Caco-2 (cell line): ENCODE measurements at regions not wholly inside any gene's neighbourhood (a gene's known extent, or its start where the extent isn't known, plus 50 kb on each side); places are given as distances from the start of the nearest gene placed in this dataset.

ENCODE experiments used
- BruUV-seq: library from RNA; stranded (reverse); fragments of 400-500 nt; replicated peaks from 2 replicates; lab custom pipeline; 2021; lab: Mats Ljungman, UMichigan
- CTCF ChIA-PET: fragments of 300-600 bp; sonication (Branson Sonifier 250); formaldehyde crosslinking; loops from one replicate; lab custom pipeline; 2022; ENCODE audit warnings: antibody characterized with exemption; lab: Charles Lee
- POLR2A ChIA-PET: fragments of 300-600 bp; sonication (Branson Sonifier 250); formaldehyde crosslinking; loops from one replicate; lab custom pipeline; 2022; ENCODE audit warnings: antibody characterized with exemption; lab: Charles Lee
- DNase-seq, 2 experiments: peaks; one replicate each; pipeline versions ENCODE4 v3.0.0 to v3.0.0-alpha.2; 2020 to 2022
- H3K27me3 ChIP-seq: replicated peaks from 2 replicates; pipeline ENCODE4 v1.6.0; 2011; ENCODE audit warnings: low read length; ENCODE audit not compliant: control insufficient read depth, insufficient read depth
- H3K36me3 ChIP-seq: 2 replicates; pipeline ENCODE4 v1.5.1; 2011; ENCODE audit warnings: low read length; ENCODE audit not compliant: control insufficient read depth, insufficient read depth
- H3K4me1 ChIP-seq: fragments of 250-450 bp; sonication (Bioruptor Pico); 2 replicates; pipeline ENCODE4 v1.5.1; 2020; ENCODE audit warnings: mild to moderate bottlenecking
- H3K4me3 ChIP-seq: 2 replicates; pipeline ENCODE4 v1.5.1; 2011; ENCODE audit warnings: low read depth, mild to moderate bottlenecking, control low read depth, low read length
- H3K9me3 ChIP-seq: fragments of 250-450 bp; sonication (Bioruptor Pico); 2 replicates; pipeline ENCODE4 v1.5.1; 2020; ENCODE audit warnings: mild to moderate bottlenecking, moderate library complexity
- H3K27ac Mint-ChIP-seq: one replicate; pipeline ENCODE4 v1.8.0; 2022; ENCODE audit warnings: mixed read lengths; ENCODE audit not compliant: unreplicated experiment
- H3K27me3 Mint-ChIP-seq: one replicate; pipeline ENCODE4 v1.8.0; 2022; ENCODE audit warnings: mixed read lengths; ENCODE audit not compliant: insufficient read depth, unreplicated experiment
- H3K36me3 Mint-ChIP-seq: one replicate; pipeline ENCODE4 v1.8.0; 2022; ENCODE audit warnings: mild to moderate bottlenecking, mixed read lengths; ENCODE audit not compliant: insufficient read depth, unreplicated experiment
- H3K4me1 Mint-ChIP-seq: one replicate; pipeline ENCODE4 v1.8.0; 2022; ENCODE audit warnings: low read depth, mixed read lengths; ENCODE audit not compliant: unreplicated experiment
- H3K4me3 Mint-ChIP-seq: one replicate; pipeline ENCODE4 v1.8.0; 2022; ENCODE audit warnings: mild to moderate bottlenecking, moderate library complexity, mixed read lengths; ENCODE audit not compliant: unreplicated experiment
- H3K9me3 Mint-ChIP-seq: one replicate; pipeline ENCODE4 v1.8.0; 2022; ENCODE audit warnings: mixed read lengths; ENCODE audit not compliant: unreplicated experiment
- CTCF ChIP-seq, 2 experiments: fragments of 200-600 bp in 1 of 2; IDR thresholded peaks; 1 replicate in 1 of 2; 2 replicates in 1 of 2; pipeline versions ENCODE4 v1.5.1 to v1.8.0; 2011 to 2022; ENCODE audit warnings: antibody characterized with exemption in 1 of 2, control low read depth in 1 of 2, inconsistent platforms in 1 of 2, low read depth in 1 of 2, low read length in 1 of 2, mild to moderate bottlenecking in 1 of 2, moderate library complexity in 1 of 2; ENCODE audit not compliant: insufficient read depth in 1 of 2, severe bottlenecking in 1 of 2, unreplicated experiment in 1 of 2
- intact Hi-C: fragments of 100-400 bp; cut with micrococcal nuclease; formaldehyde crosslinking; loops from one replicate; pipeline ENCODE4 v1.10.0; 2022; ENCODE audit not compliant: unreplicated experiment

GRCh38 chr1:121515235-121515634, 330.5 kb downstream of the SRGAP2C start:
- H3K4me1 Mint-ChIP-seq, result no peaks in the 10 kb centered on the region
- H3K27me3 ChIP-seq, result no peaks in the 10 kb centered on the region
- H3K9me3 ChIP-seq, result no peaks in the 10 kb centered on the region
- CTCF ChIA-PET, result no interaction called here
- no peak overlapping the region for H3K4me3 ChIP-seq
- no peak for DNase-seq
- no peaks in the 10 kb centered on the region for H3K4me1 ChIP-seq
- H3K36me3 ChIP-seq, result no peaks in the 10 kb centered on the region
- no peak overlapping the region for H3K4me3 Mint-ChIP-seq
- H3K27me3 Mint-ChIP-seq, result no peaks in the 10 kb centered on the region
- no peak for TF ChIP-seq CTCF (IDR thresholded peaks at IDR 0.05; ENCODE audit: insufficient read depth in 1 of 2, low read depth in 1 of 2, low read length in 1 of 2, severe bottlenecking in 1 of 2, unreplicated experiment in 1 of 2)
- no peak overlapping the region for H3K27ac Mint-ChIP-seq
- H3K9me3 Mint-ChIP-seq, result peaks cover 11% of the 10 kb centered on the region
- no TSS peak for BruUV-seq
- intact Hi-C loops, result no loop called here
- H3K36me3 Mint-ChIP-seq, result no peaks in the 10 kb centered on the region
- POLR2A ChIA-PET, result no interaction called here

GRCh38 chr1:121516234-121516967, 331.6 kb downstream of the SRGAP2C start:
- no peak for DNase-seq
- Histone ChIP-seq H3K36me3 (no peaks in the 10 kb centered on the region), H3K4me1 (no peaks in the 10 kb centered on the region), H3K9me3 (no peaks in the 10 kb centered on the region), H3K4me3 (no peak overlapping the region), H3K27me3 (no peaks in the 10 kb centered on the region)
- CTCF ChIA-PET, result no interaction called here
- BruUV-seq, result no TSS peak
- Mint-ChIP-seq H3K4me3 (no peak overlapping the region), H3K36me3 (no peaks in the 10 kb centered on the region), H3K27me3 (no peaks in the 10 kb centered on the region), H3K27ac (no peak overlapping the region), H3K4me1 (no peaks in the 10 kb centered on the region), H3K9me3 (peaks cover 11% of the 10 kb centered on the region)
- intact Hi-C loops, result no loop called here
- TF ChIP-seq CTCF (IDR thresholded peaks at IDR 0.05; ENCODE audit: insufficient read depth in 1 of 2, low read depth in 1 of 2, low read length in 1 of 2, severe bottlenecking in 1 of 2, unreplicated experiment in 1 of 2), result no peak
- POLR2A ChIA-PET, result no interaction called here

GRCh38 chr1:121517586-121518230, 332.9 kb downstream of the SRGAP2C start:
- Mint-ChIP-seq H3K4me3 (no peak overlapping the region), H3K27me3 (no peaks in the 10 kb centered on the region), H3K27ac (no peak overlapping the region), H3K36me3 (no peaks in the 10 kb centered on the region), H3K4me1 (no peaks in the 10 kb centered on the region), H3K9me3 (no peaks in the 10 kb centered on the region)
- intact Hi-C loops, result no loop called here
- no peaks in the 10 kb centered on the region for H3K36me3 ChIP-seq
- no peaks in the 10 kb centered on the region for H3K4me1 ChIP-seq
- POLR2A ChIA-PET, result no interaction called here
- H3K9me3 ChIP-seq, result no peaks in the 10 kb centered on the region
- CTCF ChIA-PET, result no interaction called here
- DNase-seq, result no peak
- H3K4me3 ChIP-seq, result no peak overlapping the region
- H3K27me3 ChIP-seq, result no peaks in the 10 kb centered on the region
- TF ChIP-seq CTCF (IDR thresholded peaks at IDR 0.05; ENCODE audit: insufficient read depth in 1 of 2, low read depth in 1 of 2, low read length in 1 of 2, severe bottlenecking in 1 of 2, unreplicated experiment in 1 of 2), result no peak
- BruUV-seq, result no TSS peak
